Pulmonary artery endothelial cell (primary cell): ENCODE measurements at regions not wholly inside any gene's neighbourhood (a gene's known extent, or its start where the extent isn't known, plus 50 kb on each side); places are given as distances from the start of the nearest gene placed in this dataset.

ENCODE experiments used
- DNase-seq: peaks from one replicate; pipeline ENCODE4 v3.0.0-alpha.2; 2011; ENCODE audit warnings: low read depth, low spot score

DNA sequence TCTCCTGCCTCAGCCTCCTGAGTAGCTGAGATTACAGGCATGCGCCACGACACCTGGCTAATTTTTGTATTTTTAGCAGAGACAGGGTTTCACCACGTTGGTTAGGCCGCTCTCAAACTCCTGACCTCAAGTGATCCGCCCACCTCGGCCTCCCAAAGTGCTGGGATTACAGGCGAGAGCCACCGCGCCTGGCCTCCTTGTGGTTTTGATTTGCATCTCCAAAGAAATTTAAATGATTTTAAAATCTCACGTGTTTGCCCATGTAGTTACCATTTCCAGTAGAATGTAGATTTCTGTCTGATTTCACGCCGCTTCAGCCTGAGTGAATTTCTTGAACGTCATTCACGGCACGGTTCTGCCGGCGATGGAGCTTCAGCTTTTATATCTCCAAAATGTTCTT, 55.8 kb downstream of the IGF2 start:
- no peak for DNase-seq

DNA sequence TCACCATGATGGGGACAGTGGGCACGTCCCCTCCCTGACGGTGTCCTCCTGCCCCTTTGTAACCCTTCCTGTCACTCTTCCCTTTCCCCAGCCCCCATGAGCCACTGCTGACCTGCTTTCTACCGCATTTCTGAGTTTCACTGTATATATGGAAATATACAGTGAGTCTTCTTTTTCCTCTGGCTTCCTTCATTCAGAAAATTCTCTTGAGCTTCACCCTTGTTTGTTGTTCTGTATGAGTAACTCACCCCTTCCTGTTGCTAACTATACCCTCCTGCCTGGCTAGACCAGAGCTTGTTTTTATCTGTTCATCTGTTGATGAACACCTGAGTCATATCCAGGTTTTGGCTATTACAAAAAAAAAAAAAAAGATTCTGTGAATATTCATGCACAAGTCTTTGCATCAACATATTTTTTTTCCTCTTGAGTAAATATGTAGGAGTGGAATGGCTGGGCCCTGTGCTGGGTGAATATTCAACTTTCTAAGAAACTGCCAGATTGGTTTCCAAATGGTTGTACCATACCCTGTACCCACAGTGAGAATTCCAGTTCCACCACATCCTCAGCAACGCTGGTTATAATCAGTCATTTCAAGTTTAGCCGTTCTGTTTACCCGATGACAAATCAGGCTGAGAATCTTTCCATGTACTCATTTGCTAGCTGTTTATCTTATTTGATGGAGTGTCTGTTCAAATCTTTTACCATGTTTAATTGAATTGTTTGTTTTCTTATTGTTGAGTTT, 62.0 kb downstream of the IGF2 start:
- peak; percentile 33 for DNase-seq

DNA sequence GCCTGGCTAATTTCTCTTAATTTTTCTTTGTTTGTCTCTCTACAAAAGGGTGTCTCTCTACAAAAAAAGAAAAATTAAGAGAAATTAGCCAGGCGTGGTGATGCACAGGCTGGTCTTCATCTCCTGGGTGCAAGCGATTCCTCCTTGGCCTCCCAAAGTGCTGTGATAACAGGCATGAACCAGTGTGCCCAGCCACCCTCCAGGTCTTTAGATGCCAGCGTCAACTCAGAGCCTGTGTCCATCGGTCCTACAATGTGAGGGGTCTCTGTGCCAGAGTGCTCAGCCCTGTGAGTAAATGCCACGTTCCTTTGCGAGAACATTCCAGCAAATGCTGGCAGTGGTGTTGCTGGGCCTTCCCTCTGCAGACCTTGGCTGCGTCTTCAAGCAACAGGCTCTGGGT, 62.7 kb downstream of the IGF2 start:
- DNase-seq: no peak

DNA sequence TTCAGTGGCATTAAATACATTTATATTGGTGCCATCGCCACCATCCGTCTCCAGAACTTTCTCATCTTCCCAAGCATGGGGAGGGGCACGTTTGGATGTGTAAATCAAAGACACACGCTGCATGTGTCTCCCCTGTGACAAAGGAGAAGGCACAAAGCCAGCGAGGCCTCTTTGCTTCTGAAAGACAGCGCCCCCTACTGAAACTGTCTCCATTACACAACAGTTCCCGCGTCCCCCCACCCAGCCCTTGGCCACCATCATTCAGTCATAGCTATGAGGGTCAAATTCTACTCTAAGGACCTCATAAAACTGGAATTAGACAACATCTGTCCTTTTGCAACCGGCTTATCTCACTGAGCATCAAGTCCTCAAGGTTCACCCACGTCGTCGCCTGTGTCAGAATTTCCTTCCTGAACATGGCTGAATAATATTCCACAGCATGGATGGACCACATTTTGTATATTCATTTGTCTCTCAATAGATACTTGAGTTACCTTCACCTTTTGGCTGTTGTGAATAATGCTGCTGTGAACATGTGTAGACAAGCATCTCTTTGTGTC, 64.8 kb downstream of the IGF2 start:
- DNase-seq: no peak

DNA sequence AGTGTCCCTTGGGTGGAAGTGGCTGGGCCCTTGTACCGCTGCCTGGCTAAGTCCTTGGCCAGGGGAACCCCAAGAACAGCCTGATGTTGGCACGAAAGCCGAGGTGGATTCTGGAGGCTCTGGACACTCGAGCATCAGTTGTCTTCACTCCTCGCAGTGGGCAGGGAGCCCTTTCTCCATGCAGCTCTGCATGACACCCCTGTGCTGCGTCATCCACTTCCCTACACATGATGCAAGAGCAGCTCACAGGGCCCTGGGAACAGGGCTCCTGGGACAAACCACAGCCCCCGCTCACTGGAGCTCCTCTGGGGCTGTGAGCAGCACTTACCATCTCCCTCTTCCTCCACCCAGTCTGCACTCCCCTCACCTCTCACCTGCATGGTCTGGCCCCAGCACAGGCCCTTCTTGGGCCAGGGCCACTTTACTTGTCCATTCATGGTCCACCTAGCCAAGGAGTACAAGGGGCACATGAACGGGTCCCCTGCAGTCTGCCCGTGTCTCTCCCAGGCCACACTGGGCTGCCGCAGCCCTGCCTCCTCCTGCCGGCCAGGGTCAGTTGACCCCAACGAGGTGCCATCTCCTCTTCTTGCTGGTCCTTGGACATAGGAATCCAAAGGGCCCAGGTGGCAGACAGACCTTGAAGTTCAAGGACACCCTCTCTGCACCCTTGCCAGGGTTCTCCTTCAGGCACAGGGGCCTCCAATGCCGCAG, 66.5 kb downstream of the IGF2 start:
- DNase-seq: no peak

DNA sequence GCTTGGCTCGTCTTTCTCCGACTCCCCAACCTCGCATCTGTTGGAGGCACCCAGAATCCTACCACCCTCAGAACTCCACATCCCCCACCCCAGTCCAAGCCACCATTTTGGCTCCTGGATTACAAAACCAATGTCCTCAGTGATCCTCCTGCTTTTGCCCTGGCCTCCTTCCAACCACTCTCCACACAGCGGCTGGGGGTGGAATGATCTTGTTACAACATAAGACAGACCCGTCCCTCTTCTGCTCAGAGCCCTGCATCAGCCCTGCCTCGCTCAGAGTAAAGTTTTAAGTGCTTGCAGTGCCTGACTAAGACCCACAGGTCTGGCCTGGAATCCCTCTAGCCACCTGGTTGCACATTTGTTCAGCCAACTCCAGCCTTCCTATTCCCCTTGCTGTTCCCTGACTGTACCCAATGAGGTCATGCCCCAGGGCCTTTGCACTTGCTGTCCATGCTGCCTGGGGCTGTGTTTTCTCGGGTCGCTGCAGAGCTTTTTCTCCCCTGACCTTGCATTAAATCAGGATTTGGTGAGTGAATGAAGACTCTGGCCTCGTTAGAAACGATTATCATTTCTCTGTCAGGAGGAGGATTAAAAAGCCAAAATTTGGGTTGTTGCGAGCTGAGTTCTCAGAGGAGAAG, 67.3 kb downstream of the IGF2 start:
- DNase-seq: no peak
